Smooth muscle cell (in vitro differentiated cells): ENCODE measurements at regions not wholly inside any gene's neighbourhood (a gene's known extent, or its start where the extent isn't known, plus 50 kb on each side); places are given as distances from the start of the nearest gene placed in this dataset.
A peak's percentile ranks its signal among the peaks of the same experiment; 100 is the strongest.

Source experiments
- DNase-seq: peaks from one replicate; lab custom pipeline; 2025; ENCODE audit not compliant: unreplicated experiment; lab: John Stamatoyannopoulos, UW
- H2AFZ ChIP-seq: fragments of 200-600 bp; sonication (generic); 2 replicates; pipeline ENCODE4 v1.6.0; 2016; ENCODE audit warnings: antibody characterized with exemption, low read depth, mild to moderate bottlenecking
- H3F3A ChIP-seq: fragments of 200-600 bp; sonication (generic); 2 replicates; pipeline ENCODE4 v1.6.0; 2017; ENCODE audit warnings: antibody characterized with exemption, low read depth
- H3K27ac ChIP-seq: fragments of 200-600 bp; sonication (generic); 2 replicates; pipeline ENCODE4 v1.5.1; 2016; ENCODE audit warnings: low read depth, mild to moderate bottlenecking
- H3K27me3 ChIP-seq: fragments of 200-600 bp; sonication (generic); 2 replicates; pipeline ENCODE4 v1.6.1; 2016; ENCODE audit warnings: low read depth, mild to moderate bottlenecking
- H3K36me3 ChIP-seq: fragments of 200-600 bp; sonication (generic); 2 replicates; pipeline ENCODE4 v1.5.1; 2016; ENCODE audit warnings: low read depth
- H3K4me1 ChIP-seq: fragments of 200-600 bp; sonication (generic); 2 replicates; pipeline ENCODE4 v1.5.1; 2016; ENCODE audit warnings: low read depth
- H3K4me2 ChIP-seq: fragments of 200-600 bp; sonication (generic); 2 replicates; pipeline ENCODE4 v1.6.0; 2016; ENCODE audit warnings: mild to moderate bottlenecking
- H3K4me3 ChIP-seq: fragments of 200-600 bp; sonication (generic); 2 replicates; pipeline ENCODE4 v1.5.1; 2016; ENCODE audit warnings: mild to moderate bottlenecking
- H3K79me2 ChIP-seq: fragments of 200-600 bp; sonication (generic); 2 replicates; pipeline ENCODE4 v1.6.0; 2016; ENCODE audit warnings: low read depth, mild to moderate bottlenecking
- H3K9ac ChIP-seq: fragments of 200-600 bp; sonication (generic); 2 replicates; pipeline ENCODE4 v1.6.0; 2016; ENCODE audit warnings: low read depth
- H3K9me3 ChIP-seq: fragments of 200-600 bp; sonication (generic); replicated peaks from 2 replicates; pipeline ENCODE4 v1.5.1; 2016; ENCODE audit warnings: low read depth
- H4K20me1 ChIP-seq: fragments of 200-600 bp; sonication (generic); 2 replicates; pipeline ENCODE4 v1.6.0; 2016; ENCODE audit warnings: low read depth
- CTCF ChIP-seq: fragments of 200-600 bp; sonication (generic); IDR thresholded peaks from 2 replicates; pipeline ENCODE4 v1.5.1; 2017; ENCODE audit warnings: borderline replicate concordance, mild to moderate bottlenecking, antibody characterized with exemption; ENCODE audit not compliant: insufficient read depth, poor library complexity, severe bottlenecking
- WGBS: methylation state at CpG from one replicate; pipeline ENCODE4 v1.1.7; 2016; ENCODE audit warnings: low lambda C conversion rate; 5-methylcytosine and 5-hydroxymethylcytosine counted together

GRCh38 chr15:62931650-62932049, 110.9 kb upstream of the TPM1 start:
- Histone ChIP-seq H3K9me3 (no peaks in the 10 kb centered on the region), H3K9ac (no peak overlapping the region), H3K36me3 (no peaks in the 10 kb centered on the region), H3K4me1 (peaks cover 7% of the 10 kb centered on the region), H4K20me1 (no peaks in the 10 kb centered on the region), H3K27ac (peak overlapping the region; percentile 72), H3K27me3 (no peaks in the 10 kb centered on the region), H3F3A (peaks cover 39% of the 10 kb centered on the region), H3K79me2 (no peaks in the 10 kb centered on the region), H3K4me2 (no peak overlapping the region), H3K4me3 (no peak overlapping the region), H2AFZ (no peak overlapping the region)
- no peak for DNase-seq
- no peak for TF ChIP-seq CTCF
- WGBS: 94% methylated on average over 1 of the region's 1 CpG

GRCh38 chr15:62932436-62932835, 110.1 kb upstream of the TPM1 start:
- Histone ChIP-seq H3K4me3 (no peak overlapping the region), H3K27me3 (no peaks in the 10 kb centered on the region), H3K27ac (peak overlapping the region; percentile 72), H3K4me2 (peak overlapping the region; percentile 60), H2AFZ (no peak overlapping the region), H3K36me3 (no peaks in the 10 kb centered on the region), H3K9ac (no peak overlapping the region), H3F3A (peaks cover 32% of the 10 kb centered on the region), H3K79me2 (no peaks in the 10 kb centered on the region), H3K4me1 (peaks cover 7% of the 10 kb centered on the region), H4K20me1 (no peaks in the 10 kb centered on the region), H3K9me3 (no peaks in the 10 kb centered on the region)
- no peak for TF ChIP-seq CTCF
- DNase-seq: no peak
- 0% methylated on average over 1 of the region's 1 CpG for WGBS

- peaks cover 28% of the 10 kb centered on the region for H3F3A ChIP-seq
- H3K27me3 ChIP-seq: no peaks in the 10 kb centered on the region
- DNase-seq: no peak
- no peak overlapping the region for H3K4me3 ChIP-seq
- H2AFZ ChIP-seq: no peak overlapping the region
- H3K36me3 ChIP-seq: no peaks in the 10 kb centered on the region
- no peak for TF ChIP-seq CTCF
- H4K20me1 ChIP-seq: no peaks in the 10 kb centered on the region
- no peaks in the 10 kb centered on the region for H3K79me2 ChIP-seq
- no peak overlapping the region for H3K9ac ChIP-seq
- WGBS: 11% methylated on average over 2 of the region's 2 CpGs
- peaks cover 7% of the 10 kb centered on the region for H3K4me1 ChIP-seq
- H3K4me2 ChIP-seq: peak overlapping the region; percentile 60
- H3K27ac ChIP-seq: peak overlapping the region; percentile 72
- H3K9me3 ChIP-seq: no peaks in the 10 kb centered on the region
Measured at GRCh38 chr15:62933386-62933785, 109.2 kb upstream of the TPM1 start.

GRCh38 chr15:62934236-62934971, 108.1 kb upstream of the TPM1 start:
- H3K9me3 ChIP-seq: no peaks in the 10 kb centered on the region
- H3F3A ChIP-seq: peaks cover 27% of the 10 kb centered on the region
- no peaks in the 10 kb centered on the region for H4K20me1 ChIP-seq
- no peaks in the 10 kb centered on the region for H3K27me3 ChIP-seq
- H2AFZ ChIP-seq: no peak overlapping the region
- no peak for DNase-seq
- no peak overlapping the region for H3K4me3 ChIP-seq
- no peaks in the 10 kb centered on the region for H3K79me2 ChIP-seq
- 81% methylated on average over 14 of the region's 14 CpGs for WGBS
- H3K4me2 ChIP-seq: peak overlapping the region; percentile 3
- no peak overlapping the region for H3K9ac ChIP-seq
- no peaks in the 10 kb centered on the region for H3K36me3 ChIP-seq
- H3K4me1 ChIP-seq: peaks cover 5% of the 10 kb centered on the region
- peak overlapping the region; percentile 72 for H3K27ac ChIP-seq
- TF ChIP-seq CTCF: no peak
